GM12874 (cell line): ENCODE measurements at regions not wholly inside any gene's neighbourhood (a gene's known extent, or its start where the extent isn't known, plus 50 kb on each side); places are given as distances from the start of the nearest gene placed in this dataset.

Source experiments
- CTCF ChIP-seq: IDR thresholded peaks from 2 replicates; pipeline ENCODE4 v1.5.1; 2011; ENCODE audit warnings: low read depth, mild to moderate bottlenecking, control low read depth, low read length, moderate library complexity; ENCODE audit not compliant: insufficient read depth

GRCh38 chr18:22026889-22027288, 142.5 kb upstream of the GATA6 start:
- no peak for TF ChIP-seq CTCF

- no peak for TF ChIP-seq CTCF
These were observed 137.8 kb upstream of the GATA6 start for GRCh38 chr18:22031611-22032010.

- no peak for TF ChIP-seq CTCF
These were observed 136.9 kb upstream of the GATA6 start for GRCh38 chr18:22032392-22032961.

GRCh38 chr18:22033085-22033484, 136.3 kb upstream of the GATA6 start:
- TF ChIP-seq CTCF, result no peak

- no peak for TF ChIP-seq CTCF
These were observed 135.1 kb upstream of the GATA6 start for GRCh38 chr18:22034276-22034675.

- TF ChIP-seq CTCF, result no peak
These were observed 128.9 kb upstream of the GATA6 start for GRCh38 chr18:22040533-22040932.

- no peak for TF ChIP-seq CTCF
These were observed 125.6 kb upstream of the GATA6 start for GRCh38 chr18:22043837-22044236.
